Panc1 (cell line): ENCODE measurements at regions not wholly inside any gene's neighbourhood (a gene's known extent, or its start where the extent isn't known, plus 50 kb on each side); places are given as distances from the start of the nearest gene placed in this dataset.

Experiments used
- ATAC-seq: fragments of 200-7000 bp; cut with Tn5 transposase; 2 replicates; pipeline ENCODE4 v1.9.1; 2020; ENCODE audit warnings: mild to moderate bottlenecking, moderate library complexity
- BruUV-seq: library from RNA; stranded (reverse); fragments of 400-500 nt; replicated peaks from 2 replicates; lab custom pipeline; 2021; lab: Mats Ljungman, UMichigan
- CTCF ChIA-PET: fragments of 300-600 bp; sonication (Branson Sonifier 250); formaldehyde crosslinking; loops from one replicate; lab custom pipeline; 2022; ENCODE audit warnings: antibody characterized with exemption; lab: Charles Lee
- POLR2A ChIA-PET: fragments of 300-600 bp; sonication (Branson Sonifier 250); formaldehyde crosslinking; loops from one replicate; lab custom pipeline; 2022; ENCODE audit warnings: antibody characterized with exemption; lab: Charles Lee
- DNase-seq: peaks from one replicate; pipeline ENCODE4 v3.0.0-alpha.2; 2010; ENCODE audit warnings: low read depth, low spot score
- H3K27ac ChIP-seq: 2 replicates; pipeline ENCODE4 v1.5.1; 2011; ENCODE audit warnings: mild to moderate bottlenecking, low read length, inconsistent platforms
- H3K27me3 ChIP-seq: fragments of 200-500 bp; sonication (Bioruptor generic); 2 replicates; pipeline ENCODE4 v1.6.0; 2014; ENCODE audit warnings: low read length, inconsistent platforms; ENCODE audit not compliant: control insufficient read depth, insufficient read depth
- H3K36me3 ChIP-seq: fragments of 200-500 bp; sonication (Bioruptor generic); 2 replicates; pipeline ENCODE4 v1.5.1; 2014; ENCODE audit warnings: inconsistent platforms, mild to moderate bottlenecking, low read length, moderate library complexity; ENCODE audit not compliant: control insufficient read depth, insufficient read depth
- H3K4me1 ChIP-seq: 2 replicates; pipeline ENCODE4 v1.5.1; 2011; ENCODE audit warnings: inconsistent platforms, mild to moderate bottlenecking, low read length, moderate library complexity; ENCODE audit not compliant: control insufficient read depth, insufficient read depth
- H3K4me3 ChIP-seq, 2 experiments: 2 replicates each; pipeline ENCODE4 v1.5.1; 2011 to 2012; ENCODE audit warnings: low read depth in 2 of 2, low read length in 2 of 2, mild to moderate bottlenecking in 2 of 2, inconsistent platforms in 1 of 2, moderate library complexity in 1 of 2
- H3K9me3 ChIP-seq: fragments of 200-500 bp; sonication (Bioruptor generic); 2 replicates; pipeline ENCODE4 v1.5.1; 2014; ENCODE audit warnings: low read depth, mild to moderate bottlenecking, inconsistent platforms, low read length, moderate library complexity; ENCODE audit not compliant: control insufficient read depth, insufficient read depth
- POLR2AphosphoS5 ChIP-seq: IDR thresholded peaks from 2 replicates; pipeline ENCODE4 v1.6.1; 2012; ENCODE audit warnings: mild to moderate bottlenecking, low read depth, low read length, moderate library complexity
- SIN3A ChIP-seq: IDR thresholded peaks from 2 replicates; pipeline ENCODE4 v1.6.1; 2012; ENCODE audit warnings: low read depth, mild to moderate bottlenecking, low read length, moderate library complexity, borderline replicate concordance; ENCODE audit not compliant: insufficient read depth
- TCF7L2 ChIP-seq: IDR thresholded peaks from 2 replicates; pipeline ENCODE4 v1.6.1; 2011; ENCODE audit warnings: mild to moderate bottlenecking, low read depth, low read length, inconsistent platforms
- in situ Hi-C: cut with HindIII; loops from 2 replicates; pipeline ENCODE4 v1.10.0; 2016; ENCODE audit warnings: low sequenced_read_pairs, low pct_unique_long_range_greater_than_20kb
- intact Hi-C: fragments of 100-400 bp; cut with micrococcal nuclease; formaldehyde crosslinking; loops from one replicate; pipeline ENCODE4 v1.10.0; 2022; ENCODE audit not compliant: unreplicated experiment
- TF ChIP-seq, protein P1 (sequence below), 2 experiments: IDR thresholded peaks; 2 replicates each; pipeline ENCODE4 v1.6.1; 2011 to 2012; ENCODE audit warnings: low read depth in 2 of 2, control low read depth in 1 of 2, low read length in 1 of 2, mild to moderate bottlenecking in 1 of 2, moderate library complexity in 1 of 2; ENCODE audit not compliant: insufficient read depth in 1 of 2
- TF ChIP-seq, protein P2 (sequence below): fragments of 450-650 bp; IDR thresholded peaks from 2 replicates; pipeline ENCODE4 v1.5.1; 2017; ENCODE audit warnings: mild to moderate bottlenecking

DNA sequence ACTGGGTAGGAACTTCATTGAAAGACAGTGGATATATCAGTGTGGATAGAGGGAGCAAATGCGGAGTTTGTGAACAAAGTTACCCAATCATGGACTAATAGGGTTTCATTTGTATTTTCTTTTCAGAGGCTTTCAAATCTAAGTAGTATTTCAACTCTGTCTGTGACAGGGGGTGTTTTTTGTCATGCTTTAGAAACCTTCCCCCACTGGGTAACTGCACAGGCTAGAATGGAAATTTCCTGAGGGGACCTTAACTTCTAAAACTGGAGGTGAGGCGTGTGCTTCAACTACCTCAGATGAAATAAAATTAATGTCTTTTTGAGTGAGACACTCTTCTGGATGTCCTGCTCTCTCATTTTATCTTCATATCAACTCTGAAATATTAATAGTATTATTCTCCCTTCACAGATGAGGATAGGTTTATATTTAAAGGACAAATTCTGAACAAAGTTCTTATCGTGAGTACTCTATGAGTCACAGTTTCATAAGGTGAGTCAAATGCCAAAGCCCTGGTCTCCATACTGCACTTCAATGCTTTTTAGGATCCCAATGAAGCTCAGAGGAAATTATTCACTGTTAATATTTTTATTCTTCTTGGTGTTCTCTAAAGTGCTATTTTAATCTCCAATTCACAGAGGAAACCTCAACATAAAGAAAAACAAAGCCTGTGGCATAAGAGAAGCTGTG, 770.6 kb downstream of the CCSER2 start:
- DNase-seq (no peak), ATAC-seq (no peak)
- no peaks in the 10 kb centered on the region for H3K9me3 ChIP-seq
- in situ Hi-C loops (no loop called here), intact Hi-C loops (no loop called here)
- CTCF ChIA-PET = no interaction called here
- H3K36me3 ChIP-seq = no peaks in the 10 kb centered on the region
- H3K27me3 ChIP-seq = no peaks in the 10 kb centered on the region
- POLR2A ChIA-PET = no interaction called here
- BruUV-seq = no TSS peak
- H3K4me3 ChIP-seq = no peak overlapping the region
- TF ChIP-seq, protein P1, sequence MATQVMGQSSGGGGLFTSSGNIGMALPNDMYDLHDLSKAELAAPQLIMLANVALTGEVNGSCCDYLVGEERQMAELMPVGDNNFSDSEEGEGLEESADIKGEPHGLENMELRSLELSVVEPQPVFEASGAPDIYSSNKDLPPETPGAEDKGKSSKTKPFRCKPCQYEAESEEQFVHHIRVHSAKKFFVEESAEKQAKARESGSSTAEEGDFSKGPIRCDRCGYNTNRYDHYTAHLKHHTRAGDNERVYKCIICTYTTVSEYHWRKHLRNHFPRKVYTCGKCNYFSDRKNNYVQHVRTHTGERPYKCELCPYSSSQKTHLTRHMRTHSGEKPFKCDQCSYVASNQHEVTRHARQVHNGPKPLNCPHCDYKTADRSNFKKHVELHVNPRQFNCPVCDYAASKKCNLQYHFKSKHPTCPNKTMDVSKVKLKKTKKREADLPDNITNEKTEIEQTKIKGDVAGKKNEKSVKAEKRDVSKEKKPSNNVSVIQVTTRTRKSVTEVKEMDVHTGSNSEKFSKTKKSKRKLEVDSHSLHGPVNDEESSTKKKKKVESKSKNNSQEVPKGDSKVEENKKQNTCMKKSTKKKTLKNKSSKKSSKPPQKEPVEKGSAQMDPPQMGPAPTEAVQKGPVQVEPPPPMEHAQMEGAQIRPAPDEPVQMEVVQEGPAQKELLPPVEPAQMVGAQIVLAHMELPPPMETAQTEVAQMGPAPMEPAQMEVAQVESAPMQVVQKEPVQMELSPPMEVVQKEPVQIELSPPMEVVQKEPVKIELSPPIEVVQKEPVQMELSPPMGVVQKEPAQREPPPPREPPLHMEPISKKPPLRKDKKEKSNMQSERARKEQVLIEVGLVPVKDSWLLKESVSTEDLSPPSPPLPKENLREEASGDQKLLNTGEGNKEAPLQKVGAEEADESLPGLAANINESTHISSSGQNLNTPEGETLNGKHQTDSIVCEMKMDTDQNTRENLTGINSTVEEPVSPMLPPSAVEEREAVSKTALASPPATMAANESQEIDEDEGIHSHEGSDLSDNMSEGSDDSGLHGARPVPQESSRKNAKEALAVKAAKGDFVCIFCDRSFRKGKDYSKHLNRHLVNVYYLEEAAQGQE (IDR thresholded peaks at IDR 0.05; ENCODE audit: insufficient read depth in 1 of 2, low read depth in 2 of 2, low read length in 1 of 2) = no peak
- TF ChIP-seq TCF7L2 (no peak), POLR2AphosphoS5 (no peak), SIN3A (no peak)
- TF ChIP-seq, protein P2, sequence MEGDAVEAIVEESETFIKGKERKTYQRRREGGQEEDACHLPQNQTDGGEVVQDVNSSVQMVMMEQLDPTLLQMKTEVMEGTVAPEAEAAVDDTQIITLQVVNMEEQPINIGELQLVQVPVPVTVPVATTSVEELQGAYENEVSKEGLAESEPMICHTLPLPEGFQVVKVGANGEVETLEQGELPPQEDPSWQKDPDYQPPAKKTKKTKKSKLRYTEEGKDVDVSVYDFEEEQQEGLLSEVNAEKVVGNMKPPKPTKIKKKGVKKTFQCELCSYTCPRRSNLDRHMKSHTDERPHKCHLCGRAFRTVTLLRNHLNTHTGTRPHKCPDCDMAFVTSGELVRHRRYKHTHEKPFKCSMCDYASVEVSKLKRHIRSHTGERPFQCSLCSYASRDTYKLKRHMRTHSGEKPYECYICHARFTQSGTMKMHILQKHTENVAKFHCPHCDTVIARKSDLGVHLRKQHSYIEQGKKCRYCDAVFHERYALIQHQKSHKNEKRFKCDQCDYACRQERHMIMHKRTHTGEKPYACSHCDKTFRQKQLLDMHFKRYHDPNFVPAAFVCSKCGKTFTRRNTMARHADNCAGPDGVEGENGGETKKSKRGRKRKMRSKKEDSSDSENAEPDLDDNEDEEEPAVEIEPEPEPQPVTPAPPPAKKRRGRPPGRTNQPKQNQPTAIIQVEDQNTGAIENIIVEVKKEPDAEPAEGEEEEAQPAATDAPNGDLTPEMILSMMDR = no peak
- H3K4me1 ChIP-seq = no peaks in the 10 kb centered on the region
- H3K27ac ChIP-seq = no peak overlapping the region

DNA sequence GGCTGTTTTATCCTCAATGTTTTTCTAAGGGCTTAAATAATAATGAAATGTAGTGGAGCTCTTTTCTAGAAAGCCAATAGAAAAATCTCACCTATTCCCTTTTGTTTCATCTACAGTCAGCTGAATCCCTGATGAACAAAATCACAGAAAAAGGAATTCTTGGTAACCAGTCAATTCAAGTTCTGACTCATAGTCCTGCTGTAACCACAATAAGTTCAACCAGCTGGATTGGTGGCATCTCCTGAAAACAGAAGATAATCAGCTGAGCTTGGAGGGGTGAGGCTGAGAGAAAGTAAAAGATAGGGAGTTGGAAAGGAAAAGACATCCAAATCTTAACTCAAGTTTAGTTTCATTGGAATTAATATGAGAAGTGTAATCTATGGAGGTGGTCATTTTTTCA, 772.1 kb downstream of the CCSER2 start:
- ATAC-seq (no peak), DNase-seq (no peak)
- Histone ChIP-seq H3K9me3 (no peaks in the 10 kb centered on the region), H3K4me1 (no peaks in the 10 kb centered on the region), H3K27ac (no peak overlapping the region), H3K36me3 (no peaks in the 10 kb centered on the region), H3K27me3 (no peaks in the 10 kb centered on the region), H3K4me3 (no peak overlapping the region)
- POLR2A ChIA-PET = no interaction called here
- intact Hi-C loops = no loop called here
- no TSS peak for BruUV-seq
- CTCF ChIA-PET = no interaction called here
- TF ChIP-seq, protein P1 (IDR thresholded peaks at IDR 0.05; ENCODE audit: insufficient read depth in 1 of 2, low read depth in 2 of 2, low read length in 1 of 2) = no peak
- TF ChIP-seq SIN3A (no peak), POLR2AphosphoS5 (no peak), TCF7L2 (no peak)
- TF ChIP-seq, protein P2 = no peak
- in situ Hi-C loops = no loop called here
